GM12878 (cell line): ENCODE measurements at regions not wholly inside any gene's neighbourhood (a gene's known extent, or its start where the extent isn't known, plus 50 kb on each side); places are given as distances from the start of the nearest gene placed in this dataset.

Experiments
- ATAC-seq: fragments of 200-7000 bp; cut with Tn5 transposase; 3 replicates; pipeline ENCODE4 v1.9.1; 2020; ENCODE audit warnings: mild to moderate bottlenecking, moderate library complexity
- BruUV-seq: library from RNA; stranded (reverse); fragments of 400-500 nt; replicated peaks from 2 replicates; lab custom pipeline; 2021; lab: Mats Ljungman, UMichigan
- CTCF ChIA-PET: fragments of 300-600 bp; sonication (Branson Sonifier 250); formaldehyde crosslinking; extraction: SDS; loops from one replicate; lab custom pipeline; 2021; ENCODE audit warnings: inconsistent platforms; lab: Yijun Ruan, JAX
- POLR2A ChIA-PET: fragments of 350-600 bp; formaldehyde crosslinking; extraction: SDS; loops from one replicate; lab custom pipeline; 2021; ENCODE audit warnings: inconsistent platforms; lab: Charles Lee
- RAD21 ChIA-PET: fragments of 300-600 bp; sonication (Branson Sonifier 250); formaldehyde crosslinking; loops from one replicate; lab custom pipeline; 2023; ENCODE audit warnings: antibody characterized with exemption; ENCODE audit not compliant: unreplicated experiment; lab: Charles Lee
- SMC1A ChIA-PET: fragments of 300-600 bp; sonication (Branson Sonifier 250); formaldehyde crosslinking; loops from one replicate; lab custom pipeline; 2023; ENCODE audit not compliant: unreplicated experiment, uncharacterized antibody; lab: Charles Lee
- DNase-seq: peaks from one replicate; pipeline ENCODE4 v3.0.0-alpha.2; 2011; ENCODE audit warnings: low read depth, low spot score
- FAIRE-seq: peaks from 3 replicates; lab custom pipeline; 2011; peaks lifted over from hg19 to GRCh38; lab: Jason Lieb, UNC
- H2AFZ ChIP-seq: 2 replicates; pipeline ENCODE4 v1.6.0; 2011; ENCODE audit warnings: low read depth, low read length, control low read depth; ENCODE audit not compliant: control insufficient read depth
- H3K27ac ChIP-seq: 2 replicates; pipeline ENCODE4 v1.5.1; 2011; ENCODE audit warnings: control low read depth; ENCODE audit not compliant: control insufficient read depth, insufficient read depth
- H3K27me3 ChIP-seq, 2 experiments: replicated peaks in 1 of 2; 2 replicates each; pipeline versions ENCODE4 v1.6.0 to v1.6.1; 2011; ENCODE audit warnings: low read length in 1 of 2; ENCODE audit not compliant: control insufficient read depth in 2 of 2, insufficient read depth in 2 of 2
- H3K36me3 ChIP-seq, 2 experiments: 2 replicates each; pipeline ENCODE4 v1.5.1; 2011; ENCODE audit warnings: low read length in 1 of 2; ENCODE audit not compliant: control insufficient read depth in 2 of 2, insufficient read depth in 2 of 2
- H3K4me1 ChIP-seq: 2 replicates; pipeline ENCODE4 v1.6.1; 2011; ENCODE audit warnings: mild to moderate bottlenecking, low read length, moderate library complexity, mixed read lengths; ENCODE audit not compliant: control insufficient read depth, insufficient read depth
- H3K4me2 ChIP-seq: 2 replicates; pipeline ENCODE4 v1.6.0; 2011; ENCODE audit warnings: control low read depth; ENCODE audit not compliant: control insufficient read depth, insufficient read depth
- H3K4me3 ChIP-seq: fragments of 200-600 bp; sonication (generic); 2 replicates; pipeline ENCODE4 v1.5.1; 2016
- H3K79me2 ChIP-seq: 2 replicates; pipeline ENCODE4 v1.6.0; 2011; ENCODE audit warnings: low read length; ENCODE audit not compliant: control insufficient read depth, insufficient read depth
- H3K9ac ChIP-seq: 2 replicates; pipeline ENCODE4 v1.8.0; 2011; ENCODE audit warnings: low read length, control low read depth, mixed read lengths; ENCODE audit not compliant: control insufficient read depth, insufficient read depth
- H3K9me3 ChIP-seq: replicated peaks from 3 replicates; pipeline ENCODE4 v1.5.1; 2011; ENCODE audit warnings: mild to moderate bottlenecking, low read length; ENCODE audit not compliant: control insufficient read depth, insufficient read depth
- H4K20me1 ChIP-seq: 2 replicates; pipeline ENCODE4 v1.6.0; 2011; ENCODE audit not compliant: control insufficient read depth, insufficient read depth
- NFYB ChIP-seq: IDR thresholded peaks from 2 replicates; pipeline ENCODE4 v1.6.1; 2011; ENCODE audit warnings: low read depth, mild to moderate bottlenecking, low read length, improper control_type of control experiment, moderate library complexity; ENCODE audit not compliant: insufficient read depth
- NRF1 ChIP-seq: conservative IDR thresholded peaks from 2 replicates; pipeline ENCODE4 v1.6.1; 2011; ENCODE audit warnings: mild to moderate bottlenecking, low read depth, low read length, improper control_type of control experiment
- SREBF2 ChIP-seq: IDR thresholded peaks from 2 replicates; pipeline ENCODE4 v1.6.1; 2012; ENCODE audit warnings: mild to moderate bottlenecking, low read length
- TAF1 ChIP-seq: IDR thresholded peaks from 2 replicates; pipeline ENCODE4 v1.6.1; 2011; ENCODE audit warnings: mild to moderate bottlenecking, low read depth, low read length, borderline replicate concordance
- in situ Hi-C: fragments of 300-500 bp; cut with MboI; formaldehyde crosslinking; loops from 9 replicates; pipeline ENCODE4 v1.14.3; 2018; ENCODE audit warnings: mixed read lengths
- intact Hi-C: fragments of 100-400 bp; cut with micrococcal nuclease; formaldehyde crosslinking; loops from one replicate; pipeline ENCODE4 v1.14.2; 2022; ENCODE audit not compliant: unreplicated experiment
- TF ChIP-seq, protein P1 (sequence below): IDR thresholded peaks from 2 replicates; pipeline ENCODE4 v1.6.1; 2012; ENCODE audit warnings: low read length, inconsistent platforms
- TF ChIP-seq, protein P2 (sequence below): IDR thresholded peaks from 2 replicates; pipeline ENCODE4 v1.6.1; 2012; ENCODE audit warnings: low read depth, low read length, improper control_type of control experiment
- TF ChIP-seq, protein P3 (sequence below): IDR thresholded peaks from 2 replicates; pipeline ENCODE4 v1.6.1; 2012; ENCODE audit warnings: low read depth, low read length, improper control_type of control experiment

DNA sequence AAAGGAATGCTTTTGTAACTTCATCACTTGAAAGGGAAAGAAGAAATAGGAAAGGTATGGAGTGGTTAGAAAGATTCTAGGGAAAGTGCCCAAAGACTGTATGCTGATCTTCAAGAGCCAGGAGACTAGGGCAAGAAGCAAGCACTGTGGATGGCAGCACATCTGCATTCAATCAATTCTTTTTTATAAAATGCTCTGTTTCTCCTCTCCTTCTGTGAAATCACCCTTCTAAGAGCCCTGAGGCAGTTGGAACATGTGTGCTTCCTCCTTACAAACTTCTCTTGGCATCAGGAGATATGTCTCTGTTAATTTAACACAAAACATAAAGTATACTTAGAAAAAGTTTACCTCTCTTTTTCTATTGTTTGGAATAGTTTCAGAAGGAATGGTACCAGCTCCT is 1162.2 kb upstream of the GJE1 start:
- intact Hi-C loops, result no loop called here
- in situ Hi-C loops, result no loop called here
- SMC1A ChIA-PET, result interaction anchor here (1.2 kb wide), 1 partner anchor 13 kb away, joined by 3 read pairs; no protein-coding TSS in a partner anchor
- H3K27me3 ChIP-seq, result no peaks in the 10 kb centered on the region
- TF ChIP-seq, protein P1, sequence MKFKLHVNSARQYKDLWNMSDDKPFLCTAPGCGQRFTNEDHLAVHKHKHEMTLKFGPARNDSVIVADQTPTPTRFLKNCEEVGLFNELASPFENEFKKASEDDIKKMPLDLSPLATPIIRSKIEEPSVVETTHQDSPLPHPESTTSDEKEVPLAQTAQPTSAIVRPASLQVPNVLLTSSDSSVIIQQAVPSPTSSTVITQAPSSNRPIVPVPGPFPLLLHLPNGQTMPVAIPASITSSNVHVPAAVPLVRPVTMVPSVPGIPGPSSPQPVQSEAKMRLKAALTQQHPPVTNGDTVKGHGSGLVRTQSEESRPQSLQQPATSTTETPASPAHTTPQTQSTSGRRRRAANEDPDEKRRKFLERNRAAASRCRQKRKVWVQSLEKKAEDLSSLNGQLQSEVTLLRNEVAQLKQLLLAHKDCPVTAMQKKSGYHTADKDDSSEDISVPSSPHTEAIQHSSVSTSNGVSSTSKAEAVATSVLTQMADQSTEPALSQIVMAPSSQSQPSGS, result no peak
- TF ChIP-seq, protein P2, sequence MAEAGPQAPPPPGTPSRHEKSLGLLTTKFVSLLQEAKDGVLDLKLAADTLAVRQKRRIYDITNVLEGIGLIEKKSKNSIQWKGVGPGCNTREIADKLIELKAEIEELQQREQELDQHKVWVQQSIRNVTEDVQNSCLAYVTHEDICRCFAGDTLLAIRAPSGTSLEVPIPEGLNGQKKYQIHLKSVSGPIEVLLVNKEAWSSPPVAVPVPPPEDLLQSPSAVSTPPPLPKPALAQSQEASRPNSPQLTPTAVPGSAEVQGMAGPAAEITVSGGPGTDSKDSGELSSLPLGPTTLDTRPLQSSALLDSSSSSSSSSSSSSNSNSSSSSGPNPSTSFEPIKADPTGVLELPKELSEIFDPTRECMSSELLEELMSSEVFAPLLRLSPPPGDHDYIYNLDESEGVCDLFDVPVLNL, result no peak
- TF ChIP-seq TAF1 (no peak), SREBF2 (no peak), NRF1 (no peak), NFYB (no peak)
- TF ChIP-seq, protein P3, sequence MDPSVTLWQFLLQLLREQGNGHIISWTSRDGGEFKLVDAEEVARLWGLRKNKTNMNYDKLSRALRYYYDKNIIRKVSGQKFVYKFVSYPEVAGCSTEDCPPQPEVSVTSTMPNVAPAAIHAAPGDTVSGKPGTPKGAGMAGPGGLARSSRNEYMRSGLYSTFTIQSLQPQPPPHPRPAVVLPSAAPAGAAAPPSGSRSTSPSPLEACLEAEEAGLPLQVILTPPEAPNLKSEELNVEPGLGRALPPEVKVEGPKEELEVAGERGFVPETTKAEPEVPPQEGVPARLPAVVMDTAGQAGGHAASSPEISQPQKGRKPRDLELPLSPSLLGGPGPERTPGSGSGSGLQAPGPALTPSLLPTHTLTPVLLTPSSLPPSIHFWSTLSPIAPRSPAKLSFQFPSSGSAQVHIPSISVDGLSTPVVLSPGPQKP, result no peak
- no peak overlapping the region for H2AFZ ChIP-seq
- RAD21 ChIA-PET, result no interaction called here
- no peaks in the 10 kb centered on the region for H3K4me1 ChIP-seq
- CTCF ChIA-PET, result no interaction called here
- no peaks in the 10 kb centered on the region for H3K9me3 ChIP-seq
- no peaks in the 10 kb centered on the region for H4K20me1 ChIP-seq
- DNase-seq (no peak), FAIRE-seq (no peak), ATAC-seq (no peak)
- POLR2A ChIA-PET, result no interaction called here
- no peak overlapping the region for H3K9ac ChIP-seq
- no peak overlapping the region for H3K27ac ChIP-seq
- BruUV-seq, result no TSS peak
- no peak overlapping the region for H3K4me3 ChIP-seq
- no peak overlapping the region for H3K4me2 ChIP-seq
- no peaks in the 10 kb centered on the region for H3K79me2 ChIP-seq
- H3K36me3 ChIP-seq, result no peaks in the 10 kb centered on the region
